GM12873 (cell line): ENCODE measurements at regions not wholly inside any gene's neighbourhood (a gene's known extent, or its start where the extent isn't known, plus 50 kb on each side); places are given as distances from the start of the nearest gene placed in this dataset.

Experiments
- CTCF ChIP-seq: IDR thresholded peaks from 2 replicates; pipeline ENCODE4 v1.5.1; 2012; ENCODE audit warnings: low read depth, mild to moderate bottlenecking, moderate library complexity, low read length, control low read depth; ENCODE audit not compliant: insufficient read depth; ENCODE audit errors: missing control alignments

- TF ChIP-seq CTCF: no peak
These were observed 625.9 kb upstream of the CADM1 start for GRCh38 chr11:116130122-116130521.

GRCh38 chr11:116129456-116129855 is 625.2 kb upstream of the CADM1 start:
- no peak for TF ChIP-seq CTCF

- no peak for TF ChIP-seq CTCF
These were observed 622.3 kb upstream of the CADM1 start for GRCh38 chr11:116126562-116126961.

- no peak for TF ChIP-seq CTCF
These were observed 620.9 kb upstream of the CADM1 start for GRCh38 chr11:116124922-116125714.

GRCh38 chr11:116123739-116124138 is 619.5 kb upstream of the CADM1 start:
- no peak for TF ChIP-seq CTCF

GRCh38 chr11:116122697-116123472 is 618.7 kb upstream of the CADM1 start:
- no peak for TF ChIP-seq CTCF

- no peak for TF ChIP-seq CTCF
These were observed 614.9 kb upstream of the CADM1 start for GRCh38 chr11:116119158-116119557.
